HepG2 (cell line): ENCODE measurements at regions not wholly inside any gene's neighbourhood (a gene's known extent, or its start where the extent isn't known, plus 50 kb on each side); places are given as distances from the start of the nearest gene placed in this dataset.

Experiments
- ATAC-seq: fragments of 200-7000 bp; cut with Tn5 transposase; 3 replicates; pipeline ENCODE4 v1.9.1; 2020; ENCODE audit warnings: mild to moderate bottlenecking, moderate library complexity
- BruUV-seq: library from RNA; stranded (reverse); fragments of 400-500 nt; replicated peaks from 2 replicates; lab custom pipeline; 2021; lab: Mats Ljungman, UMichigan
- CTCF ChIA-PET: fragments of 300-600 bp; formaldehyde crosslinking; extraction: SDS; loops from one replicate; lab custom pipeline; 2021; ENCODE audit warnings: low total read pairs, inconsistent platforms, low intra/inter-chr PET ratio; lab: Yijun Ruan, JAX
- POLR2A ChIA-PET: fragments of 350-600 bp; sonication (Branson Sonifier 250); formaldehyde crosslinking; loops from one replicate; lab custom pipeline; 2020; ENCODE audit warnings: antibody characterized with exemption, inconsistent platforms; lab: Yijun Ruan, JAX
- DNase-seq: peaks from one replicate; pipeline ENCODE4 v3.0.0-alpha.2; 2015; ENCODE audit warnings: low spot score
- FAIRE-seq: peaks from 3 replicates; lab custom pipeline; 2011; peaks lifted over from hg19 to GRCh38; lab: Jason Lieb, UNC
- H2AFZ ChIP-seq: one replicate; pipeline ENCODE4 v1.6.1; 2011; ENCODE audit warnings: low read length, inconsistent platforms
- H3K27ac ChIP-seq: fragments of 300-600 bp; 3 replicates; pipeline ENCODE4 v1.8.0; 2011; ENCODE audit warnings: mixed run types, mild to moderate bottlenecking, mixed read lengths, low read length, inconsistent platforms; ENCODE audit not compliant: insufficient read depth; ENCODE audit errors: extremely low read length
- H3K27me3 ChIP-seq, 2 experiments: fragments of 200-600 bp in 1 of 2; 2 replicates in 1 of 2; 3 replicates in 1 of 2; pipeline versions ENCODE4 v1.6.0 to v1.8.0; 2011; ENCODE audit warnings: low read length in 2 of 2, mild to moderate bottlenecking in 2 of 2, moderate library complexity in 2 of 2, inconsistent platforms in 1 of 2; ENCODE audit not compliant: insufficient read depth in 2 of 2, control insufficient read depth in 1 of 2
- H3K36me3 ChIP-seq, 2 experiments: fragments of 200-600 bp in 1 of 2; replicated peaks in 1 of 2; 2 replicates in 1 of 2; 3 replicates in 1 of 2; pipeline versions ENCODE4 v1.5.1 to v1.8.0; 2011; ENCODE audit warnings: low read length in 2 of 2, inconsistent platforms in 1 of 2; ENCODE audit not compliant: insufficient read depth in 2 of 2, control insufficient read depth in 1 of 2
- H3K4me1 ChIP-seq: 2 replicates; pipeline ENCODE4 v1.5.1; 2012; ENCODE audit warnings: low read length, inconsistent platforms; ENCODE audit not compliant: insufficient read depth
- H3K4me2 ChIP-seq: 2 replicates; pipeline ENCODE4 v1.6.0; 2011; ENCODE audit warnings: low read depth, low read length, inconsistent platforms
- H3K4me3 ChIP-seq, 3 experiments: fragments of 200-600 bp in 1 of 3; sonication (generic), shearing (Covaris generic) in 1 of 3; replicated peaks in 1 of 3; 2 replicates each; pipeline ENCODE4 v1.5.1; 2011 to 2016; ENCODE audit warnings: low read length in 3 of 3, inconsistent platforms in 2 of 3, low read depth in 2 of 3, mild to moderate bottlenecking in 2 of 3, control low read depth in 1 of 3, mixed read lengths in 1 of 3; ENCODE audit not compliant: insufficient read depth in 1 of 3
- H3K79me2 ChIP-seq: one replicate; pipeline ENCODE4 v1.6.1; 2011; ENCODE audit warnings: low read length, inconsistent platforms; ENCODE audit not compliant: insufficient read depth
- H3K9ac ChIP-seq: 2 replicates; pipeline ENCODE4 v1.6.0; 2011; ENCODE audit warnings: mild to moderate bottlenecking, low read depth, low read length, inconsistent platforms; ENCODE audit not compliant: insufficient read depth
- H3K9me3 ChIP-seq: 2 replicates; pipeline ENCODE4 v1.5.1; 2012; ENCODE audit warnings: mild to moderate bottlenecking, low read length
- H4K20me1 ChIP-seq: 2 replicates; pipeline ENCODE4 v1.6.0; 2011; ENCODE audit warnings: inconsistent platforms, mild to moderate bottlenecking, low read length, moderate library complexity; ENCODE audit not compliant: insufficient read depth
- ASH2L ChIP-seq: fragments of 300-600, 200-600 bp; sonication (generic); IDR thresholded peaks from 2 replicates; pipeline ENCODE4 v1.7.0; 2017; ENCODE audit warnings: low read depth, mild to moderate bottlenecking, moderate library complexity, mixed read lengths, low read length; ENCODE audit not compliant: insufficient read length
- ATF7-NPFF ChIP-seq: sonication (generic); formaldehyde crosslinking; IDR thresholded peaks from 2 replicates; pipeline ENCODE4 v1.8.1; 2023; ENCODE audit warnings: mild to moderate bottlenecking, low read depth, missing genetic modification reagents, moderate library complexity
- CEBPZ ChIP-seq: IDR thresholded peaks from 2 replicates; pipeline ENCODE4 v1.6.1; 2012; ENCODE audit warnings: low read length, improper control_type of control experiment
- HOXA7 ChIP-seq: sonication (generic); formaldehyde crosslinking; IDR thresholded peaks from 2 replicates; pipeline ENCODE4 v1.8.1; 2022; ENCODE audit warnings: mild to moderate bottlenecking, missing genetic modification reagents, moderate library complexity
- POLR2AphosphoS5 ChIP-seq: IDR thresholded peaks from 2 replicates; pipeline ENCODE4 v1.6.1; 2012; ENCODE audit warnings: low read depth, low read length
- ZFP1 ChIP-seq: IDR thresholded peaks from 2 replicates; pipeline ENCODE4 v1.6.1; 2016
- ZFP36L1 ChIP-seq: sonication (generic); formaldehyde crosslinking; IDR thresholded peaks from 2 replicates; pipeline ENCODE4 v1.8.0; 2022; ENCODE audit warnings: mild to moderate bottlenecking, missing genetic modification reagents, moderate library complexity
- ZNF562 ChIP-seq: sonication (generic); formaldehyde crosslinking; IDR thresholded peaks from 2 replicates; pipeline ENCODE4 v1.8.0; 2022; ENCODE audit warnings: missing genetic modification reagents, borderline replicate concordance
- WGBS: methylation state at CpG from one replicate; pipeline ENCODE4 v1.1.6; 2017; ENCODE audit warnings: low lambda C conversion rate; 5-methylcytosine and 5-hydroxymethylcytosine counted together
- in situ Hi-C: cut with HindIII; loops from 2 replicates; pipeline ENCODE4 v1.10.0; 2017; ENCODE audit warnings: low pct_unique_long_range_greater_than_20kb; ENCODE audit not compliant: extremely low pct_ligation_motif_present
- intact Hi-C: fragments of 100-400 bp; cut with micrococcal nuclease; formaldehyde crosslinking; loops from one replicate; pipeline ENCODE4 v1.10.0; 2022; ENCODE audit not compliant: unreplicated experiment
- TF ChIP-seq, protein P1 (sequence below): sonication (generic); formaldehyde crosslinking; IDR thresholded peaks from 2 replicates; pipeline ENCODE4 v1.4.0; 2020; ENCODE audit warnings: mild to moderate bottlenecking, missing genetic modification reagents
- TF ChIP-seq, protein P2 (sequence below): IDR thresholded peaks from 2 replicates; pipeline ENCODE4 v1.4.0; 2020; ENCODE audit warnings: mild to moderate bottlenecking, missing genetic modification reagents

DNA sequence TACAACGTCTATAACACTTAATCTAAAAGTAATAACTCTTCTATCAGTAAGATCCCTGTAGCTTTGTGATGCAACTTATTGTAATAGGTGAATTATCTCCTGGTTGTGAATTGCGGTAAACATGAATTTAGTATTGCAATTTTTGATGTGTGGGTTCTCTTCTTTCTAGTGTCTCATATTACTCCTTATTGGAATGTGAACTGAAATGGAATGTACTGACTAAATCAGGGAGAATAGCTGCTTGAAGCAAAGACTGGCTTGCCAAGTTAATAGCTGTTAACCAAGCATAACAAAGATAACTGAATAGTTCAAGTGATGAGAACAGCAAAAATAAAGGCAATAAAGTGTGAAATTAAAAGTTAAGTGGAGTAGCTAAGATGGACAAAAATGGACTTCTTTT, 60.5 kb upstream of the TFPI start:
- H3K9me3 ChIP-seq, result no peaks in the 10 kb centered on the region
- H3K36me3 ChIP-seq, result no peaks in the 10 kb centered on the region
- no peak overlapping the region for H3K4me2 ChIP-seq
- WGBS, result 3% methylated on average over 2 of the region's 2 CpGs
- no peak for ATAC-seq
- 0 out of 5 replicates have a peak, but pooled peaks cover 0 to 4% of the 10 kb centered on the region in 2 experiments for H3K27me3 ChIP-seq
- intact Hi-C loops (no loop called here), in situ Hi-C loops (no loop called here)
- H4K20me1 ChIP-seq, result no peaks in the 10 kb centered on the region
- BruUV-seq, result no TSS peak
- no peak overlapping the region for H3K4me3 ChIP-seq
- H3K4me1 ChIP-seq, result no peaks in the 10 kb centered on the region
- no peak overlapping the region for H2AFZ ChIP-seq
- no peak overlapping the region for H3K27ac ChIP-seq
- no peak for DNase-seq
- CTCF ChIA-PET, result no interaction called here
- H3K9ac ChIP-seq, result no peak overlapping the region
- FAIRE-seq, result no peak
- H3K79me2 ChIP-seq, result no peaks in the 10 kb centered on the region
- POLR2A ChIA-PET, result no interaction called here
- TF ChIP-seq HOXA7 (CRISPR knock-in tag) (no peak), ASH2L (no peak), ATF7-NPFF (CRISPR knock-in tag) (no peak), CEBPZ (no peak), POLR2AphosphoS5 (no peak), ZNF562 (no peak), ZFP36L1 (CRISPR knock-in tag) (no peak), ZFP1 (no peak)
- TF ChIP-seq, protein P1, sequence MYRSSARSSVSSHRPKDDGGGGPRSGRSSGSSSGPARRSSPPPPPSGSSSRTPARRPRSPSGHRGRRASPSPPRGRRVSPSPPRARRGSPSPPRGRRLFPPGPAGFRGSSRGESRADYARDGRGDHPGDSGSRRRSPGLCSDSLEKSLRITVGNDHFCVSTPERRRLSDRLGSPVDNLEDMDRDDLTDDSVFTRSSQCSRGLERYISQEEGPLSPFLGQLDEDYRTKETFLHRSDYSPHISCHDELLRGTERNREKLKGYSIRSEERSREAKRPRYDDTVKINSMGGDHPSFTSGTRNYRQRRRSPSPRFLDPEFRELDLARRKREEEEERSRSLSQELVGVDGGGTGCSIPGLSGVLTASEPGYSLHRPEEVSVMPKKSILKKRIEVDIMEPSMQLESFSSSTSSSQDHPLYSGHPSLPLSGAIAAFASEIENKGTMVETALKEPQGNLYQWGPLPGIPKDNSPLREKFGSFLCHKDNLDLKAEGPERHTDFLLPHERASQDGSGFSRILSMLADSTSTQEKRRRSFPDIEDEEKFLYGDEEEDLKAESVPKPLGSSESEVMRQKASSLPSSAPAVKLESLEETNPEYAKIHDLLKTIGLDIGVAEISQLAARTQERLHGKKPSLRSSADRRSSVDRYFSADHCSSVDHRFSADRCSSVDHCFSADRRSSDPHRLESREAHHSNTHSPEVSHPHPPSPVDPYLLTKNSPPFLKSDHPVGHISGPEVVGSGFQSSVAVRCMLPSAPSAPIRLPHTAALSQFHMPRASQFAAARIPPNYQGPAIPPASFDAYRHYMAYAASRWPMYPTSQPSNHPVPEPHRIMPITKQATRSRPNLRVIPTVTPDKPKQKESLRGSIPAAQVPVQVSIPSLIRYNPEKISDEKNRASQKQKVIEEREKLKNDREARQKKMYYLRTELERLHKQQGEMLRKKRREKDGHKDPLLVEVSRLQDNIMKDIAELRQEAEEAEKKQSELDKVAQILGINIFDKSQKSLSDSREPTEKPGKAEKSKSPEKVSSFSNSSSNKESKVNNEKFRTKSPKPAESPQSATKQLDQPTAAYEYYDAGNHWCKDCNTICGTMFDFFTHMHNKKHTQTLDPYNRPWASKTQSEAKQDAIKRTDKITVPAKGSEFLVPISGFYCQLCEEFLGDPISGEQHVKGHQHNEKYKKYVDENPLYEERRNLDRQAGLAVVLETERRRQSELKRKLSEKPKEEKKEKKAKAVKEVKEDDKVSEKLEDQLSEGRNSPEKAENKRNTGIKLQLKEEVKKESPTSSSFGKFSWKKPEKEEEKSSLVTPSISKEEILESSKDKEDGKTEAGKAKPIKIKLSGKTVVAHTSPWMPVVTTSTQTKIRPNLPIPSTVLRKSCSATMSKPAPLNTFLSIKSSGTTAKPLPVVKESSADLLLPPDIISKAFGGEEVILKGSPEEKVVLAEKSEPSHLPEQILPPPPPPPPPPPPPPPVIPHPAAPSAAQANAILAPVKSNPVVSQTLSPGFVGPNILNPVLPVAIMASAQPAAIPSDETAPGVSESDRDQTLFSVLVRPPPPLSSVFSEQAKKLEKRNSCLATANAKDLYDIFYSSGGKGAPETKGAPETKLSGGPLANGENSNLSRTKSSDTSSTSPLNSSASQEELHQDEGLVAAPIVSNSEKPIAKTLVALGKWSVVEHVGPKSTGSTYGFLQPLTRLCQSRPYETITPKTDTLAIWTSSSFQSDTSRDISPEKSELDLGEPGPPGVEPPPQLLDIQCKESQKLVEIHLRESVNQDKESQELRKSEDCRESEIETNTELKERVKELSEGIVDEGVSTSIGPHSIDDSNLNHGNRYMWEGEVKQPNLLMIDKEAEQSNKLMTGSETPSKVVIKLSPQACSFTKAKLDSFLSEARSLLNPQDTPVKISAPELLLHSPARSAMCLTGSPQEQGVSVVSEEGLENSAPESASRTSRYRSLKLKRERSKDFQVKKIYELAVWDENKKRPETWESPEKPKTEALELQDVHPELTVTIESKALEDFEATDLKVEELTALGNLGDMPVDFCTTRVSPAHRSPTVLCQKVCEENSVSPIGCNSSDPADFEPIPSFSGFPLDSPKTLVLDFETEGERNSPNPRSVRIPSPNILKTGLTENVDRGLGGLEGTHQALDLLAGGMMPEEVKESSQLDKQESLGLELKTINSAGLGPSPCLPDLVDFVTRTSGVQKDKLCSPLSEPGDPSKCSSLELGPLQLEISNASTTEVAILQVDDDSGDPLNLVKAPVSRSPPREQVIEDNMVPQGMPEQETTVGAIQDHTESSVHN (CRISPR knock-in tag), result no peak
- TF ChIP-seq, protein P2, sequence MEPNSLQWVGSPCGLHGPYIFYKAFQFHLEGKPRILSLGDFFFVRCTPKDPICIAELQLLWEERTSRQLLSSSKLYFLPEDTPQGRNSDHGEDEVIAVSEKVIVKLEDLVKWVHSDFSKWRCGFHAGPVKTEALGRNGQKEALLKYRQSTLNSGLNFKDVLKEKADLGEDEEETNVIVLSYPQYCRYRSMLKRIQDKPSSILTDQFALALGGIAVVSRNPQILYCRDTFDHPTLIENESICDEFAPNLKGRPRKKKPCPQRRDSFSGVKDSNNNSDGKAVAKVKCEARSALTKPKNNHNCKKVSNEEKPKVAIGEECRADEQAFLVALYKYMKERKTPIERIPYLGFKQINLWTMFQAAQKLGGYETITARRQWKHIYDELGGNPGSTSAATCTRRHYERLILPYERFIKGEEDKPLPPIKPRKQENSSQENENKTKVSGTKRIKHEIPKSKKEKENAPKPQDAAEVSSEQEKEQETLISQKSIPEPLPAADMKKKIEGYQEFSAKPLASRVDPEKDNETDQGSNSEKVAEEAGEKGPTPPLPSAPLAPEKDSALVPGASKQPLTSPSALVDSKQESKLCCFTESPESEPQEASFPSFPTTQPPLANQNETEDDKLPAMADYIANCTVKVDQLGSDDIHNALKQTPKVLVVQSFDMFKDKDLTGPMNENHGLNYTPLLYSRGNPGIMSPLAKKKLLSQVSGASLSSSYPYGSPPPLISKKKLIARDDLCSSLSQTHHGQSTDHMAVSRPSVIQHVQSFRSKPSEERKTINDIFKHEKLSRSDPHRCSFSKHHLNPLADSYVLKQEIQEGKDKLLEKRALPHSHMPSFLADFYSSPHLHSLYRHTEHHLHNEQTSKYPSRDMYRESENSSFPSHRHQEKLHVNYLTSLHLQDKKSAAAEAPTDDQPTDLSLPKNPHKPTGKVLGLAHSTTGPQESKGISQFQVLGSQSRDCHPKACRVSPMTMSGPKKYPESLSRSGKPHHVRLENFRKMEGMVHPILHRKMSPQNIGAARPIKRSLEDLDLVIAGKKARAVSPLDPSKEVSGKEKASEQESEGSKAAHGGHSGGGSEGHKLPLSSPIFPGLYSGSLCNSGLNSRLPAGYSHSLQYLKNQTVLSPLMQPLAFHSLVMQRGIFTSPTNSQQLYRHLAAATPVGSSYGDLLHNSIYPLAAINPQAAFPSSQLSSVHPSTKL (CRISPR knock-in tag), result no peak
